AG04450 (cell line): ENCODE measurements at regions not wholly inside any gene's neighbourhood (a gene's known extent, or its start where the extent isn't known, plus 50 kb on each side); places are given as distances from the start of the nearest gene placed in this dataset.

Experiments used
- CTCF ChIA-PET: fragments of 300-600, 350-600 bp; formaldehyde crosslinking; extraction: SDS; loops from one replicate; lab custom pipeline; 2022; ENCODE audit warnings: antibody characterized with exemption, inconsistent platforms; lab: Charles Lee
- POLR2A ChIA-PET: fragments of 350-600 bp; formaldehyde crosslinking; extraction: SDS; loops from one replicate; lab custom pipeline; 2021; ENCODE audit warnings: antibody characterized with exemption, inconsistent platforms; lab: Yijun Ruan, JAX
- DNase-seq: peaks from one replicate; pipeline ENCODE4 v3.0.0-alpha.2; 2011; ENCODE audit warnings: low read depth, low spot score
- H3K27ac ChIP-seq: one replicate; pipeline ENCODE4 v1.5.1; 2012; ENCODE audit warnings: low read depth, low read length, control low read depth
- H3K27me3 ChIP-seq: one replicate; pipeline ENCODE4 v1.6.0; 2012; ENCODE audit warnings: low read length; ENCODE audit not compliant: control insufficient read depth, insufficient read depth
- H3K4me3 ChIP-seq: 2 replicates; pipeline ENCODE4 v1.5.1; 2011; ENCODE audit warnings: mild to moderate bottlenecking, low read depth, low read length, control low read depth
- H3K9me3 ChIP-seq: 2 replicates; pipeline ENCODE4 v1.5.1; 2012; ENCODE audit warnings: low read length; ENCODE audit not compliant: control insufficient read depth, insufficient read depth
- CTCF ChIP-seq: IDR thresholded peaks from 2 replicates; pipeline ENCODE4 v1.5.1; 2011; ENCODE audit warnings: low read depth, low read length, control low read depth, inconsistent platforms

- POLR2A ChIA-PET = no interaction called here
- DNase-seq = no peak
- CTCF ChIA-PET = no interaction called here
- Histone ChIP-seq H3K9me3 (peaks cover 13% of the 10 kb centered on the region; the same call in 1 of the 2 replicates), H3K4me3 (no peak overlapping the region), H3K27me3 (no peaks in the 10 kb centered on the region), H3K27ac (no peak overlapping the region)
- TF ChIP-seq CTCF = no peak
These were observed 694.9 kb upstream of the KLHL29 start for GRCh38 chr2:22690096-22690495.

- Histone ChIP-seq H3K9me3 (peaks cover 13% of the 10 kb centered on the region; the same call in 1 of the 2 replicates), H3K4me3 (no peak overlapping the region), H3K27ac (no peak overlapping the region), H3K27me3 (no peaks in the 10 kb centered on the region)
- no peak for DNase-seq
- TF ChIP-seq CTCF = no peak
- ChIA-PET POLR2A (no interaction called here), CTCF (no interaction called here)
These were observed 693.3 kb upstream of the KLHL29 start for GRCh38 chr2:22691666-22692065.

DNA sequence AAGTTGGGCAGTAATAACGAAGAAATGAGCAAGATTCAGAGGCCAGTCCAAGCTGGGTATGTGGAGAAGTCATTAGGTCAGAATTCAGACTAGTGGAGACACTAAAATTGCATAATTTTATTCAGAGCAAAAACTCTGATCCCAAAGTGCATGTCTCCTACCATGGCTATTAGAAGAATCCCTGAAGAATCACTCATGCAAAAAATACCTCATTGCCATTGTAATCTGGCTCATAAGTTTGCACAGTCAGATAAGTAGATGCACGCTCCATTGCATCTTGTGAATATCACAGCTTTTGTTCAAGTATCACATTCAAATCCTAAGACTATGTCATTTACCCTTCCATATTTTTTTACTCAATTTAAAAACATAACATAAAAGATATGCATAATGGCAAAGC, 692.2 kb upstream of the KLHL29 start:
- H3K4me3 ChIP-seq = no peak overlapping the region
- peaks cover 8% of the 10 kb centered on the region; the same call in 1 of the 2 replicates for H3K9me3 ChIP-seq
- ChIA-PET CTCF (no interaction called here), POLR2A (no interaction called here)
- H3K27me3 ChIP-seq = no peaks in the 10 kb centered on the region
- TF ChIP-seq CTCF = no peak
- no peak overlapping the region for H3K27ac ChIP-seq
- no peak for DNase-seq

- H3K9me3 ChIP-seq = peaks cover 8% of the 10 kb centered on the region; the same call in 1 of the 2 replicates
- no peak for TF ChIP-seq CTCF
- POLR2A ChIA-PET = no interaction called here
- no peak for DNase-seq
- CTCF ChIA-PET = no interaction called here
- H3K4me3 ChIP-seq = no peak overlapping the region
- no peaks in the 10 kb centered on the region for H3K27me3 ChIP-seq
- H3K27ac ChIP-seq = no peak overlapping the region
These were observed 690.7 kb upstream of the KLHL29 start for GRCh38 chr2:22694300-22694699.

- no peak for DNase-seq
- Histone ChIP-seq H3K27me3 (no peaks in the 10 kb centered on the region), H3K27ac (no peak overlapping the region), H3K4me3 (no peak overlapping the region), H3K9me3 (peaks cover 8% of the 10 kb centered on the region; the same call in 1 of the 2 replicates)
- POLR2A ChIA-PET = no interaction called here
- CTCF ChIA-PET = interaction anchor here (0.7 kb wide), 1 partner anchor 427 kb away, joined by 3 read pairs; no protein-coding TSS in a partner anchor
- TF ChIP-seq CTCF = no peak
These were observed 690.1 kb upstream of the KLHL29 start for GRCh38 chr2:22694856-22695255.
